MCF 10A (cell line): ENCODE measurements at regions not wholly inside any gene's neighbourhood (a gene's known extent, or its start where the extent isn't known, plus 50 kb on each side); places are given as distances from the start of the nearest gene placed in this dataset.

Source experiments
- BruUV-seq: library from RNA; stranded (reverse); fragments of 400-500 nt; replicated peaks from 2 replicates; lab custom pipeline; 2021; lab: Mats Ljungman, UMichigan
- CTCF ChIA-PET: fragments of 300-600 bp; sonication (Branson Sonifier 250); formaldehyde crosslinking; extraction: SDS; loops from one replicate; lab custom pipeline; 2021; ENCODE audit warnings: antibody characterized with exemption, inconsistent platforms; lab: Yijun Ruan, JAX
- POLR2A ChIA-PET: fragments of 300-600, 350-650 bp; sonication (Branson Sonifier 250); formaldehyde crosslinking; extraction: SDS; loops from one replicate; lab custom pipeline; 2020; ENCODE audit warnings: antibody characterized with exemption, inconsistent platforms; lab: Yijun Ruan, JAX
- DNase-seq: peaks from one replicate; pipeline ENCODE4 v3.0.0-alpha.2; 2018; ENCODE audit not compliant: unreplicated experiment
- H3K27ac Mint-ChIP-seq: one replicate; pipeline ENCODE4 v1.8.0; 2022; ENCODE audit warnings: mild to moderate bottlenecking, low read depth, mixed read lengths; ENCODE audit not compliant: unreplicated experiment
- H3K27me3 Mint-ChIP-seq: one replicate; pipeline ENCODE4 v1.8.0; 2022; ENCODE audit warnings: mixed read lengths; ENCODE audit not compliant: insufficient read depth, unreplicated experiment
- H3K36me3 Mint-ChIP-seq: one replicate; pipeline ENCODE4 v1.8.0; 2022; ENCODE audit warnings: mild to moderate bottlenecking, moderate library complexity, mixed read lengths; ENCODE audit not compliant: insufficient read depth, unreplicated experiment
- H3K4me1 Mint-ChIP-seq: one replicate; pipeline ENCODE4 v1.8.0; 2022; ENCODE audit warnings: mixed read lengths; ENCODE audit not compliant: insufficient read depth, unreplicated experiment
- H3K4me3 Mint-ChIP-seq: one replicate; pipeline ENCODE4 v1.8.0; 2022; ENCODE audit warnings: mild to moderate bottlenecking, moderate library complexity, mixed read lengths; ENCODE audit not compliant: unreplicated experiment
- H3K9me3 Mint-ChIP-seq: one replicate; pipeline ENCODE4 v1.8.0; 2022; ENCODE audit warnings: mixed read lengths; ENCODE audit not compliant: unreplicated experiment
- CTCF ChIP-seq: fragments of 200-600 bp; IDR thresholded peaks from one replicate; pipeline ENCODE4 v1.8.0; 2022; ENCODE audit warnings: antibody characterized with exemption, mild to moderate bottlenecking; ENCODE audit not compliant: unreplicated experiment
- intact Hi-C: fragments of 100-400 bp; cut with micrococcal nuclease; formaldehyde crosslinking; loops from 2 replicates; pipeline ENCODE4 v1.14.1; 2022

GRCh38 chr12:19867151-19867550, 427.9 kb downstream of the AEBP2 start:
- no peaks in the 10 kb centered on the region for H3K9me3 Mint-ChIP-seq
- POLR2A ChIA-PET = no interaction called here
- no peak overlapping the region for H3K4me3 Mint-ChIP-seq
- H3K4me1 Mint-ChIP-seq = no peaks in the 10 kb centered on the region
- DNase-seq = no peak
- CTCF ChIA-PET = no interaction called here
- H3K27ac Mint-ChIP-seq = no peak overlapping the region
- no peak for TF ChIP-seq CTCF
- H3K27me3 Mint-ChIP-seq = peaks cover 27% of the 10 kb centered on the region
- intact Hi-C loops = no loop called here
- no peaks in the 10 kb centered on the region for H3K36me3 Mint-ChIP-seq
- no TSS peak for BruUV-seq

- no peaks in the 10 kb centered on the region for H3K36me3 Mint-ChIP-seq
- H3K27ac Mint-ChIP-seq = no peak overlapping the region
- no peaks in the 10 kb centered on the region for H3K9me3 Mint-ChIP-seq
- TF ChIP-seq CTCF = no peak
- H3K4me1 Mint-ChIP-seq = no peaks in the 10 kb centered on the region
- ChIA-PET CTCF (no interaction called here), POLR2A (no interaction called here)
- intact Hi-C loops = no loop called here
- no TSS peak for BruUV-seq
- peaks cover 27% of the 10 kb centered on the region for H3K27me3 Mint-ChIP-seq
- no peak for DNase-seq
- H3K4me3 Mint-ChIP-seq = no peak overlapping the region
Measured at GRCh38 chr12:19867970-19868369, 428.7 kb downstream of the AEBP2 start.

- BruUV-seq = no TSS peak
Measured at GRCh38 chr12:19869413-19869812, 430.1 kb downstream of the AEBP2 start.

More at GRCh38 chr12:19869413-19869812, 430.1 kb downstream of the AEBP2 start:
- intact Hi-C loops = no loop called here
- H3K4me3 Mint-ChIP-seq = no peak overlapping the region
- no peaks in the 10 kb centered on the region for H3K36me3 Mint-ChIP-seq
- ChIA-PET CTCF (no interaction called here), POLR2A (no interaction called here)
- DNase-seq = no peak
- no peaks in the 10 kb centered on the region for H3K9me3 Mint-ChIP-seq
- no peak for TF ChIP-seq CTCF
- H3K4me1 Mint-ChIP-seq = no peaks in the 10 kb centered on the region
- no peak overlapping the region for H3K27ac Mint-ChIP-seq
- peaks cover 27% of the 10 kb centered on the region for H3K27me3 Mint-ChIP-seq
